GM21529 (cell line): ENCODE measurements at regions not wholly inside any gene's neighbourhood (a gene's known extent, or its start where the extent isn't known, plus 50 kb on each side); places are given as distances from the start of the nearest gene placed in this dataset.
A peak's percentile ranks its signal among the peaks of the same experiment; 100 is the strongest.

Source experiments
- ATAC-seq: cut with Tn5 transposase; IDR thresholded peaks from one replicate; pipeline ENCODE4 v1.9.1; 2021; ENCODE audit not compliant: unreplicated experiment

GRCh38 chr16:17529982-17530760 is 59.4 kb upstream of the XYLT1 start:
- peak; percentile 85 for ATAC-seq

GRCh38 chr16:17526956-17527937 is 56.5 kb upstream of the XYLT1 start:
- peak; percentile 45 for ATAC-seq

GRCh38 chr16:17524656-17525055 is 53.9 kb upstream of the XYLT1 start:
- ATAC-seq, result no peak

GRCh38 chr16:17520561-17520960 is 49.8 kb upstream of the XYLT1 start:
- no peak for ATAC-seq
